NB4 (cell line): ENCODE measurements at regions not wholly inside any gene's neighbourhood (a gene's known extent, or its start where the extent isn't known, plus 50 kb on each side); places are given as distances from the start of the nearest gene placed in this dataset.

Source experiments
- CTCF ChIP-seq: IDR thresholded peaks from one replicate; pipeline ENCODE4 v1.5.1; 2012; ENCODE audit warnings: low read depth, low read length
- MAX ChIP-seq: IDR thresholded peaks from 2 replicates; pipeline ENCODE4 v1.6.1; 2011; ENCODE audit warnings: low read depth, low read length
- MYC ChIP-seq: IDR thresholded peaks from 2 replicates; pipeline ENCODE4 v1.6.1; 2011; ENCODE audit warnings: low read depth, low read length
- POLR2A ChIP-seq: IDR thresholded peaks from 2 replicates; pipeline ENCODE4 v1.6.1; 2011; ENCODE audit warnings: mild to moderate bottlenecking; ENCODE audit not compliant: insufficient read length; ENCODE audit errors: extremely low read depth

GRCh38 chr7:106553446-106553836 lies 107.5 kb downstream of the CCDC71L start:
- TF ChIP-seq CTCF: no peak
- no peak for TF ChIP-seq MAX
- no peak for TF ChIP-seq POLR2A
- TF ChIP-seq MYC: no peak
